HepG2 (cell line): ENCODE measurements at regions not wholly inside any gene's neighbourhood (a gene's known extent, or its start where the extent isn't known, plus 50 kb on each side); places are given as distances from the start of the nearest gene placed in this dataset.
"Not testable (repeated sequence)": the region's sequence is repeated elsewhere in the genome, so short reads cannot be mapped to it uniquely, and the experiment has no call there.

Experiments used
- ATAC-seq: fragments of 200-7000 bp; cut with Tn5 transposase; 3 replicates; pipeline ENCODE4 v1.9.1; 2020; ENCODE audit warnings: mild to moderate bottlenecking, moderate library complexity
- BruUV-seq: library from RNA; stranded (reverse); fragments of 400-500 nt; replicated peaks from 2 replicates; lab custom pipeline; 2021; lab: Mats Ljungman, UMichigan
- CTCF ChIA-PET: fragments of 300-600 bp; formaldehyde crosslinking; extraction: SDS; loops from one replicate; lab custom pipeline; 2021; ENCODE audit warnings: low total read pairs, inconsistent platforms, low intra/inter-chr PET ratio; lab: Yijun Ruan, JAX
- POLR2A ChIA-PET: fragments of 350-600 bp; sonication (Branson Sonifier 250); formaldehyde crosslinking; loops from one replicate; lab custom pipeline; 2020; ENCODE audit warnings: antibody characterized with exemption, inconsistent platforms; lab: Yijun Ruan, JAX
- DNase-seq: peaks from one replicate; pipeline ENCODE4 v3.0.0-alpha.2; 2015; ENCODE audit warnings: low spot score
- FAIRE-seq: peaks from 3 replicates; lab custom pipeline; 2011; peaks lifted over from hg19 to GRCh38; lab: Jason Lieb, UNC
- H2AFZ ChIP-seq: one replicate; pipeline ENCODE4 v1.6.1; 2011; ENCODE audit warnings: low read length, inconsistent platforms
- H3K27ac ChIP-seq: fragments of 300-600 bp; 3 replicates; pipeline ENCODE4 v1.8.0; 2011; ENCODE audit warnings: mixed run types, mild to moderate bottlenecking, mixed read lengths, low read length, inconsistent platforms; ENCODE audit not compliant: insufficient read depth; ENCODE audit errors: extremely low read length
- H3K27me3 ChIP-seq, 2 experiments: fragments of 200-600 bp in 1 of 2; 2 replicates in 1 of 2; 3 replicates in 1 of 2; pipeline versions ENCODE4 v1.6.0 to v1.8.0; 2011; ENCODE audit warnings: low read length in 2 of 2, mild to moderate bottlenecking in 2 of 2, moderate library complexity in 2 of 2, inconsistent platforms in 1 of 2; ENCODE audit not compliant: insufficient read depth in 2 of 2, control insufficient read depth in 1 of 2
- H3K36me3 ChIP-seq, 2 experiments: fragments of 200-600 bp in 1 of 2; replicated peaks in 1 of 2; 2 replicates in 1 of 2; 3 replicates in 1 of 2; pipeline versions ENCODE4 v1.5.1 to v1.8.0; 2011; ENCODE audit warnings: low read length in 2 of 2, inconsistent platforms in 1 of 2; ENCODE audit not compliant: insufficient read depth in 2 of 2, control insufficient read depth in 1 of 2
- H3K4me1 ChIP-seq: 2 replicates; pipeline ENCODE4 v1.5.1; 2012; ENCODE audit warnings: low read length, inconsistent platforms; ENCODE audit not compliant: insufficient read depth
- H3K4me2 ChIP-seq: 2 replicates; pipeline ENCODE4 v1.6.0; 2011; ENCODE audit warnings: low read depth, low read length, inconsistent platforms
- H3K4me3 ChIP-seq, 3 experiments: fragments of 200-600 bp in 1 of 3; sonication (generic), shearing (Covaris generic) in 1 of 3; replicated peaks in 1 of 3; 2 replicates each; pipeline ENCODE4 v1.5.1; 2011 to 2016; ENCODE audit warnings: low read length in 3 of 3, inconsistent platforms in 2 of 3, low read depth in 2 of 3, mild to moderate bottlenecking in 2 of 3, control low read depth in 1 of 3, mixed read lengths in 1 of 3; ENCODE audit not compliant: insufficient read depth in 1 of 3
- H3K79me2 ChIP-seq: one replicate; pipeline ENCODE4 v1.6.1; 2011; ENCODE audit warnings: low read length, inconsistent platforms; ENCODE audit not compliant: insufficient read depth
- H3K9ac ChIP-seq: 2 replicates; pipeline ENCODE4 v1.6.0; 2011; ENCODE audit warnings: mild to moderate bottlenecking, low read depth, low read length, inconsistent platforms; ENCODE audit not compliant: insufficient read depth
- H3K9me3 ChIP-seq: 2 replicates; pipeline ENCODE4 v1.5.1; 2012; ENCODE audit warnings: mild to moderate bottlenecking, low read length
- H4K20me1 ChIP-seq: 2 replicates; pipeline ENCODE4 v1.6.0; 2011; ENCODE audit warnings: inconsistent platforms, mild to moderate bottlenecking, low read length, moderate library complexity; ENCODE audit not compliant: insufficient read depth
- CC2D1A ChIP-seq: sonication (generic); formaldehyde crosslinking; IDR thresholded peaks from 2 replicates; pipeline ENCODE4 v1.8.1; 2023; ENCODE audit warnings: mild to moderate bottlenecking, missing genetic modification reagents
- GPBP1L1 ChIP-seq: sonication (generic); formaldehyde crosslinking; IDR thresholded peaks from 2 replicates; pipeline ENCODE4 v1.5.0; 2020; ENCODE audit warnings: mild to moderate bottlenecking, missing genetic modification reagents
- HIC2 ChIP-seq: sonication (generic); formaldehyde crosslinking; IDR thresholded peaks from 2 replicates; pipeline ENCODE4 v1.9.0; 2022; ENCODE audit warnings: low read depth, missing genetic modification reagents
- IKZF5 ChIP-seq: IDR thresholded peaks from 2 replicates; pipeline ENCODE4 v1.6.1; 2018; ENCODE audit warnings: missing genetic modification reagents, mild to moderate bottlenecking, missing compliant biosample characterization
- POLR2G ChIP-seq: fragments of 200-400 bp; formaldehyde crosslinking; IDR thresholded peaks from 2 replicates; pipeline ENCODE4 v1.6.1; 2018; ENCODE audit warnings: mild to moderate bottlenecking, low read depth, low read length, moderate library complexity
- STAT5B ChIP-seq: sonication (generic); formaldehyde crosslinking; IDR thresholded peaks from 2 replicates; pipeline ENCODE4 v1.4.0; 2020; ENCODE audit warnings: missing genetic modification reagents
- THYN1 ChIP-seq: sonication (generic); formaldehyde crosslinking; IDR thresholded peaks from 2 replicates; pipeline ENCODE4 v1.8.1; 2023; ENCODE audit warnings: low read depth, mild to moderate bottlenecking, moderate library complexity, missing genetic modification reagents, borderline replicate concordance
- U2AF1 ChIP-seq: fragments of 200-400 bp; formaldehyde crosslinking; optimal IDR thresholded peaks from 2 replicates; pipeline ENCODE3; 2017; ENCODE audit warnings: mild to moderate bottlenecking, low read depth, low read length
- ZFP62 ChIP-seq: sonication (generic); formaldehyde crosslinking; IDR thresholded peaks from 2 replicates; pipeline ENCODE4 v1.4.0; 2020; ENCODE audit warnings: missing genetic modification reagents
- ZNF383 ChIP-seq: sonication (generic); formaldehyde crosslinking; IDR thresholded peaks from 2 replicates; pipeline ENCODE4 v1.4.0; 2020; ENCODE audit warnings: missing genetic modification reagents, mild to moderate bottlenecking, borderline replicate concordance
- ZNF570 ChIP-seq: sonication (generic); formaldehyde crosslinking; IDR thresholded peaks from 2 replicates; pipeline ENCODE4 v1.4.0; 2020; ENCODE audit warnings: mild to moderate bottlenecking, missing genetic modification reagents, borderline replicate concordance
- ZNF709 ChIP-seq: sonication (generic); formaldehyde crosslinking; IDR thresholded peaks from 2 replicates; pipeline ENCODE4 v1.5.0; 2020; ENCODE audit warnings: mild to moderate bottlenecking, missing genetic modification reagents
- ZNF790 ChIP-seq: sonication (generic); formaldehyde crosslinking; IDR thresholded peaks from 2 replicates; pipeline ENCODE4 v1.8.0; 2022; ENCODE audit warnings: missing genetic modification reagents, mild to moderate bottlenecking, borderline replicate concordance
- WGBS: methylation state at CpG from one replicate; pipeline ENCODE4 v1.1.6; 2017; ENCODE audit warnings: low lambda C conversion rate; 5-methylcytosine and 5-hydroxymethylcytosine counted together
- in situ Hi-C: cut with HindIII; loops from 2 replicates; pipeline ENCODE4 v1.10.0; 2017; ENCODE audit warnings: low pct_unique_long_range_greater_than_20kb; ENCODE audit not compliant: extremely low pct_ligation_motif_present
- intact Hi-C: fragments of 100-400 bp; cut with micrococcal nuclease; formaldehyde crosslinking; loops from one replicate; pipeline ENCODE4 v1.10.0; 2022; ENCODE audit not compliant: unreplicated experiment
- TF ChIP-seq, protein P1 (sequence below): IDR thresholded peaks from 2 replicates; pipeline ENCODE4 v1.6.1; 2016; ENCODE audit warnings: missing genetic modification reagents, missing compliant biosample characterization

- ChIA-PET CTCF (no interaction called here), POLR2A (no interaction called here)
- Histone ChIP-seq H3K79me2 (no peaks in the 10 kb centered on the region), H3K36me3 (no peaks in the 10 kb centered on the region), H2AFZ (no peak overlapping the region), H3K9me3 (peaks cover 40% of the 10 kb centered on the region), H3K27ac (no peak overlapping the region), H3K9ac (no peak overlapping the region), H3K4me1 (no peaks in the 10 kb centered on the region), H3K27me3 (no peaks in the 10 kb centered on the region), H3K4me3 (no peak overlapping the region), H3K4me2 (no peak overlapping the region), H4K20me1 (no peaks in the 10 kb centered on the region)
- WGBS: 18% methylated on average over 2 of the region's 2 CpGs
- in situ Hi-C loops (no loop called here), intact Hi-C loops (no loop called here)
- FAIRE-seq: no peak
- DNase-seq: no peak
- ATAC-seq: no peak
- no TSS peak for BruUV-seq
- no peak for TF ChIP-seq POLR2G
- TF ChIP-seq ZFP62: no peak
- no peak for TF ChIP-seq HIC2 (CRISPR knock-in tag)
- TF ChIP-seq, protein P1, sequence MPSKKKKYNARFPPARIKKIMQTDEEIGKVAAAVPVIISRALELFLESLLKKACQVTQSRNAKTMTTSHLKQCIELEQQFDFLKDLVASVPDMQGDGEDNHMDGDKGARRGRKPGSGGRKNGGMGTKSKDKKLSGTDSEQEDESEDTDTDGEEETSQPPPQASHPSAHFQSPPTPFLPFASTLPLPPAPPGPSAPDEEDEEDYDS (CRISPR knock-in tag): no peak
- no peak for TF ChIP-seq U2AF1
- TF ChIP-seq ZNF790 (CRISPR knock-in tag): no peak
- no peak for TF ChIP-seq GPBP1L1
- no peak for TF ChIP-seq ZNF570 (CRISPR knock-in tag)
- no peak for TF ChIP-seq IKZF5 (CRISPR knock-in tag)
- no peak for TF ChIP-seq CC2D1A (CRISPR knock-in tag)
- no peak for TF ChIP-seq THYN1 (CRISPR knock-in tag)
- TF ChIP-seq ZNF383 (CRISPR knock-in tag): no peak
- no peak for TF ChIP-seq STAT5B (CRISPR knock-in tag)
- no peak for TF ChIP-seq ZNF709 (CRISPR knock-in tag)
These were observed 682.6 kb downstream of the JRKL start for GRCh38 chr11:97072420-97072819.

DNA sequence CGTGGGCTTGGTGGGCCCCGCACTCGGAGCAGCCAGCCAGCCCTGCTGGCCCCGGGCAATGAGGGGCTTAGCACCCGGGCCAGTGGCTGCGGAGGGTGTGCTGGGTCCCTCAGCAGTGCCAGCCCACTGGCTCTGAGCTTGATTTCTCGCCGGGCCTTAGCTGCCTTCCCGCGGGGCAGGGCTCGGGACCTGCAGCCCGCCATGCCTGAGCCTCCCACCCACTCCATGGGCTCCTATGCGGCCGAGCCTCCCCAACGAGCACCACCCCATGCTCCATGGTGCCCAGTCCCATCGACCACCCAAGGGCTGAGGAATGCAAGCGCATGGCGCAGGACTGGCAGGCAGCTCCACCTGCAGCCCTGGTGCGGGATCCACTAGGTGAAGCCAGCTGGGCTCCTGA, 686.9 kb downstream of the JRKL start:
- intact Hi-C loops, in situ Hi-C loops, BruUV-seq: not testable (repeated sequence)

More for the DNA sequence above, 686.9 kb downstream of the JRKL start:
- H3K36me3 ChIP-seq, CTCF ChIA-PET, H3K4me3 ChIP-seq, H3K27ac ChIP-seq, H4K20me1 ChIP-seq, ATAC-seq, DNase-seq, H3K4me1 ChIP-seq, H3K27me3 ChIP-seq, H3K4me2 ChIP-seq, H3K9ac ChIP-seq, FAIRE-seq, H3K79me2 ChIP-seq, POLR2A ChIA-PET, H2AFZ ChIP-seq: not testable (repeated sequence)
- no CpG with 5 or more reads among the region's 19 CpGs for WGBS
- peaks cover 33% of the 10 kb centered on the region for H3K9me3 ChIP-seq
